HepG2 (cell line): ENCODE measurements at regions not wholly inside any gene's neighbourhood (a gene's known extent, or its start where the extent isn't known, plus 50 kb on each side); places are given as distances from the start of the nearest gene placed in this dataset.

Experiments used
- ATAC-seq: fragments of 200-7000 bp; cut with Tn5 transposase; 3 replicates; pipeline ENCODE4 v1.9.1; 2020; ENCODE audit warnings: mild to moderate bottlenecking, moderate library complexity
- BruUV-seq: library from RNA; stranded (reverse); fragments of 400-500 nt; replicated peaks from 2 replicates; lab custom pipeline; 2021; lab: Mats Ljungman, UMichigan
- CTCF ChIA-PET: fragments of 300-600 bp; formaldehyde crosslinking; extraction: SDS; loops from one replicate; lab custom pipeline; 2021; ENCODE audit warnings: low total read pairs, inconsistent platforms, low intra/inter-chr PET ratio; lab: Yijun Ruan, JAX
- POLR2A ChIA-PET: fragments of 350-600 bp; sonication (Branson Sonifier 250); formaldehyde crosslinking; loops from one replicate; lab custom pipeline; 2020; ENCODE audit warnings: antibody characterized with exemption, inconsistent platforms; lab: Yijun Ruan, JAX
- DNase-seq: peaks from one replicate; pipeline ENCODE4 v3.0.0-alpha.2; 2015; ENCODE audit warnings: low spot score
- FAIRE-seq: peaks from 3 replicates; lab custom pipeline; 2011; peaks lifted over from hg19 to GRCh38; lab: Jason Lieb, UNC
- H2AFZ ChIP-seq: one replicate; pipeline ENCODE4 v1.6.1; 2011; ENCODE audit warnings: low read length, inconsistent platforms
- H3K27ac ChIP-seq: fragments of 300-600 bp; 3 replicates; pipeline ENCODE4 v1.8.0; 2011; ENCODE audit warnings: mixed run types, mild to moderate bottlenecking, mixed read lengths, low read length, inconsistent platforms; ENCODE audit not compliant: insufficient read depth; ENCODE audit errors: extremely low read length
- H3K27me3 ChIP-seq, 2 experiments: fragments of 200-600 bp in 1 of 2; 2 replicates in 1 of 2; 3 replicates in 1 of 2; pipeline versions ENCODE4 v1.6.0 to v1.8.0; 2011; ENCODE audit warnings: low read length in 2 of 2, mild to moderate bottlenecking in 2 of 2, moderate library complexity in 2 of 2, inconsistent platforms in 1 of 2; ENCODE audit not compliant: insufficient read depth in 2 of 2, control insufficient read depth in 1 of 2
- H3K36me3 ChIP-seq, 2 experiments: fragments of 200-600 bp in 1 of 2; replicated peaks in 1 of 2; 2 replicates in 1 of 2; 3 replicates in 1 of 2; pipeline versions ENCODE4 v1.5.1 to v1.8.0; 2011; ENCODE audit warnings: low read length in 2 of 2, inconsistent platforms in 1 of 2; ENCODE audit not compliant: insufficient read depth in 2 of 2, control insufficient read depth in 1 of 2
- H3K4me1 ChIP-seq: 2 replicates; pipeline ENCODE4 v1.5.1; 2012; ENCODE audit warnings: low read length, inconsistent platforms; ENCODE audit not compliant: insufficient read depth
- H3K4me2 ChIP-seq: 2 replicates; pipeline ENCODE4 v1.6.0; 2011; ENCODE audit warnings: low read depth, low read length, inconsistent platforms
- H3K4me3 ChIP-seq, 3 experiments: fragments of 200-600 bp in 1 of 3; sonication (generic), shearing (Covaris generic) in 1 of 3; replicated peaks in 1 of 3; 2 replicates each; pipeline ENCODE4 v1.5.1; 2011 to 2016; ENCODE audit warnings: low read length in 3 of 3, inconsistent platforms in 2 of 3, low read depth in 2 of 3, mild to moderate bottlenecking in 2 of 3, control low read depth in 1 of 3, mixed read lengths in 1 of 3; ENCODE audit not compliant: insufficient read depth in 1 of 3
- H3K79me2 ChIP-seq: one replicate; pipeline ENCODE4 v1.6.1; 2011; ENCODE audit warnings: low read length, inconsistent platforms; ENCODE audit not compliant: insufficient read depth
- H3K9ac ChIP-seq: 2 replicates; pipeline ENCODE4 v1.6.0; 2011; ENCODE audit warnings: mild to moderate bottlenecking, low read depth, low read length, inconsistent platforms; ENCODE audit not compliant: insufficient read depth
- H3K9me3 ChIP-seq: 2 replicates; pipeline ENCODE4 v1.5.1; 2012; ENCODE audit warnings: mild to moderate bottlenecking, low read length
- H4K20me1 ChIP-seq: 2 replicates; pipeline ENCODE4 v1.6.0; 2011; ENCODE audit warnings: inconsistent platforms, mild to moderate bottlenecking, low read length, moderate library complexity; ENCODE audit not compliant: insufficient read depth
- DNMT3B ChIP-seq: conservative IDR thresholded peaks from 2 replicates; pipeline ENCODE4 v1.6.1; 2016; ENCODE audit warnings: missing biosample characterization, control low read depth
- GABPA ChIP-seq, 2 experiments: IDR thresholded peaks; 2 replicates each; pipeline ENCODE4 v1.6.1; 2011 to 2016; ENCODE audit warnings: low read depth in 2 of 2, low read length in 1 of 2, missing biosample characterization in 1 of 2, missing genetic modification characterization in 1 of 2
- KAT8 ChIP-seq: IDR thresholded peaks from 2 replicates; pipeline ENCODE4 v1.6.1; 2016; ENCODE audit warnings: missing genetic modification reagents, missing compliant biosample characterization
- PRPF4 ChIP-seq: fragments of 200-400 bp; formaldehyde crosslinking; IDR thresholded peaks from 2 replicates; pipeline ENCODE4 v1.6.1; 2016; ENCODE audit warnings: low read length, low read depth; ENCODE audit not compliant: poor library complexity, severe bottlenecking
- RAD51 ChIP-seq: fragments of 450-650 bp; IDR thresholded peaks from 2 replicates; pipeline ENCODE4 v1.6.1; 2016; ENCODE audit warnings: borderline replicate concordance
- SNRNP70 ChIP-seq: fragments of 200-400 bp; formaldehyde crosslinking; IDR thresholded peaks from 2 replicates; pipeline ENCODE4 v1.6.1; 2017; ENCODE audit warnings: mild to moderate bottlenecking, low read depth, low read length, moderate library complexity
- SOX6 ChIP-seq, 2 experiments: fragments of 450-650 bp in 1 of 2; sonication (generic) in 1 of 2; formaldehyde crosslinking in 1 of 2; IDR thresholded peaks; 2 replicates each; pipeline versions ENCODE4 v1.4.0 to v1.6.1; 2017 to 2020; ENCODE audit warnings: antibody characterized with exemption in 1 of 2, mild to moderate bottlenecking in 1 of 2, missing genetic modification reagents in 1 of 2
- TEAD3 ChIP-seq: optimal IDR thresholded peaks from 2 replicates; pipeline ENCODE3; 2016; ENCODE audit warnings: borderline replicate concordance
- ZNF225 ChIP-seq: sonication (generic); formaldehyde crosslinking; IDR thresholded peaks from 2 replicates; pipeline ENCODE4 v1.4.0; 2020; ENCODE audit warnings: mild to moderate bottlenecking, missing genetic modification reagents
- ZNF251 ChIP-seq: sonication (generic); formaldehyde crosslinking; IDR thresholded peaks from 2 replicates; pipeline ENCODE4 v1.9.0; 2021; ENCODE audit warnings: mild to moderate bottlenecking, missing genetic modification reagents
- ZNF552 ChIP-seq: sonication (generic); formaldehyde crosslinking; IDR thresholded peaks from 2 replicates; pipeline ENCODE4 v1.9.0; 2022; ENCODE audit warnings: missing genetic modification reagents, mild to moderate bottlenecking, borderline replicate concordance
- ZNF737 ChIP-seq: sonication (generic); formaldehyde crosslinking; IDR thresholded peaks from 2 replicates; pipeline ENCODE4 v1.5.0; 2020; ENCODE audit warnings: missing genetic modification reagents, mild to moderate bottlenecking, borderline replicate concordance
- ZNF83 ChIP-seq: sonication (generic); formaldehyde crosslinking; IDR thresholded peaks from 2 replicates; pipeline ENCODE4 v1.4.0; 2020; ENCODE audit warnings: missing genetic modification reagents, mild to moderate bottlenecking, borderline replicate concordance
- WGBS: methylation state at CpG from one replicate; pipeline ENCODE4 v1.1.6; 2017; ENCODE audit warnings: low lambda C conversion rate; 5-methylcytosine and 5-hydroxymethylcytosine counted together
- in situ Hi-C: cut with HindIII; loops from 2 replicates; pipeline ENCODE4 v1.10.0; 2017; ENCODE audit warnings: low pct_unique_long_range_greater_than_20kb; ENCODE audit not compliant: extremely low pct_ligation_motif_present
- intact Hi-C: fragments of 100-400 bp; cut with micrococcal nuclease; formaldehyde crosslinking; loops from one replicate; pipeline ENCODE4 v1.10.0; 2022; ENCODE audit not compliant: unreplicated experiment
- TF ChIP-seq, protein P1 (sequence below): sonication (generic); formaldehyde crosslinking; conservative IDR thresholded peaks from 2 replicates; pipeline ENCODE4 v1.4.0; 2020; ENCODE audit warnings: missing genetic modification reagents
- TF ChIP-seq, protein P2 (sequence below): sonication (generic); formaldehyde crosslinking; IDR thresholded peaks from 2 replicates; pipeline ENCODE4 v1.8.0; 2022; ENCODE audit warnings: mild to moderate bottlenecking, missing genetic modification reagents, moderate library complexity
- TF ChIP-seq, protein P3 (sequence below): sonication (generic); formaldehyde crosslinking; IDR thresholded peaks from 2 replicates; pipeline ENCODE4 v1.4.0; 2020; ENCODE audit warnings: missing genetic modification reagents

DNA sequence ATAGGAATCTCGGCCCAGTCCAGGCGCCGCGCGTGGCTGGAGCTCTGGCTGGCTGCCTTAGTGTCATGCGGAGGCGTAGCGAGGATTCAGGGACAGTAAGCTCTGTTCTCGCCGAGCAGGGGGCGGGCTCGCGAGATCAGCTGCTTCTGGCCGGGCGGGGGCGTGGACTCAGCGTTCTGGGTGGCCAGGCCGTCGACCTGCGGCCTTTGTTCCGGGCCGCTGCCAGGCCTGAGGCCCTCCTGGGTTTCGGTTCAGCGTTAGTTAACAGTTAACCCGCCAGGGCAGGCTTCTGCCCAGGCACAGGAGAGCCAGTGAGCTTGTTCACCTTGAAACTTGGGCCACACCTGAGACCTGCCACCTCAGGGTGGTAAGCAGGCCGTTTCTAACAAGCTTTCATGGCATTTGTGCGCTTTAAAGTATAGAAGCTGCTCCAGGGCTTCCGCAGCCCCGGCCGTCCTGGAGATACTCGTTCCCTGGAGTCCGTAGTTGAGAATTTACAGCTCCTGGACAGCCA, 332.2 kb upstream of the SGCG start (continued):
- TF ChIP-seq, protein P1, sequence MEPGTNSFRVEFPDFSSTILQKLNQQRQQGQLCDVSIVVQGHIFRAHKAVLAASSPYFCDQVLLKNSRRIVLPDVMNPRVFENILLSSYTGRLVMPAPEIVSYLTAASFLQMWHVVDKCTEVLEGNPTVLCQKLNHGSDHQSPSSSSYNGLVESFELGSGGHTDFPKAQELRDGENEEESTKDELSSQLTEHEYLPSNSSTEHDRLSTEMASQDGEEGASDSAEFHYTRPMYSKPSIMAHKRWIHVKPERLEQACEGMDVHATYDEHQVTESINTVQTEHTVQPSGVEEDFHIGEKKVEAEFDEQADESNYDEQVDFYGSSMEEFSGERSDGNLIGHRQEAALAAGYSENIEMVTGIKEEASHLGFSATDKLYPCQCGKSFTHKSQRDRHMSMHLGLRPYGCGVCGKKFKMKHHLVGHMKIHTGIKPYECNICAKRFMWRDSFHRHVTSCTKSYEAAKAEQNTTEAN (CRISPR knock-in tag), result no peak
- TF ChIP-seq ZNF737 (CRISPR knock-in tag), result no peak
- TF ChIP-seq SNRNP70, result no peak

DNA sequence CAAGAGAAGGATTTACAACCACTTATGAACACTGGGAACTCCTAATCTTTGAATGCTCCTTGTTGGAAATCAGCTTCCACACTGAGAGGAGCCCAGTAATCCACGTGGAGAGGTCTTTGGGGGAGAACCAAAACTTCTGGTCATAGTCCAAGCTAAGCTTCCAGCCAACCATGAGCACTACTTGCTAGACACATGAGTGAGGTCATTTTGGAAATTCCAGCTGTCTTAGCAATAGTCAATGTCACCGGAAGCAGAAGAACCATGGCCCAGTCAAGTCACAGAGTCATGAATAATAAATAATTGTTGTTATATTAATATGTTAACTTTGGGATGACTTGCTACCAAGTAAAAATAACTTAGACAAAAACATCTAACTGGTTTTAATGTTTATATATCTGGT, 324.9 kb upstream of the SGCG start:
- H3K4me2 ChIP-seq, result no peak overlapping the region
- no peaks in the 10 kb centered on the region for H3K27me3 ChIP-seq
- no peaks in the 10 kb centered on the region for H3K79me2 ChIP-seq
- ChIA-PET POLR2A (no interaction called here), CTCF (no interaction called here)
- no peak for ATAC-seq
- no TSS peak for BruUV-seq
- no peak overlapping the region for H3K4me3 ChIP-seq
- H3K9ac ChIP-seq, result no peak overlapping the region
- FAIRE-seq, result no peak
- no peaks in the 10 kb centered on the region for H3K4me1 ChIP-seq
- DNase-seq, result no peak
- 22% methylated on average over 2 of the region's 2 CpGs for WGBS
- H2AFZ ChIP-seq, result no peak overlapping the region
- no peaks in the 10 kb centered on the region for H4K20me1 ChIP-seq
- intact Hi-C loops, result no loop called here
- in situ Hi-C loops, result no loop called here
- no peaks in the 10 kb centered on the region for H3K36me3 ChIP-seq
- no peak overlapping the region for H3K27ac ChIP-seq
- H3K9me3 ChIP-seq, result no peaks in the 10 kb centered on the region
- no peak for TF ChIP-seq ZNF83 (CRISPR knock-in tag)
- TF ChIP-seq ZNF552, result no peak
- no peak for TF ChIP-seq PRPF4
- no peak for TF ChIP-seq ZNF225 (CRISPR knock-in tag)
- TF ChIP-seq RAD51, result no peak
- TF ChIP-seq, protein P2, sequence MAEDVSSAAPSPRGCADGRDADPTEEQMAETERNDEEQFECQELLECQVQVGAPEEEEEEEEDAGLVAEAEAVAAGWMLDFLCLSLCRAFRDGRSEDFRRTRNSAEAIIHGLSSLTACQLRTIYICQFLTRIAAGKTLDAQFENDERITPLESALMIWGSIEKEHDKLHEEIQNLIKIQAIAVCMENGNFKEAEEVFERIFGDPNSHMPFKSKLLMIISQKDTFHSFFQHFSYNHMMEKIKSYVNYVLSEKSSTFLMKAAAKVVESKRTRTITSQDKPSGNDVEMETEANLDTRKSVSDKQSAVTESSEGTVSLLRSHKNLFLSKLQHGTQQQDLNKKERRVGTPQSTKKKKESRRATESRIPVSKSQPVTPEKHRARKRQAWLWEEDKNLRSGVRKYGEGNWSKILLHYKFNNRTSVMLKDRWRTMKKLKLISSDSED (CRISPR knock-in tag), result no peak
- no peak for TF ChIP-seq SOX6 (IDR thresholded peaks at IDR 0.05)
- no peak for TF ChIP-seq SOX6 (CRISPR knock-in tag; IDR thresholded peaks at IDR 0.05)
- TF ChIP-seq KAT8 (CRISPR knock-in tag), result no peak
- TF ChIP-seq DNMT3B (CRISPR knock-in tag), result no peak
- no peak for TF ChIP-seq GABPA (IDR thresholded peaks at IDR 0.05; ENCODE audit: low read depth, low read length)
- no peak for TF ChIP-seq GABPA (CRISPR knock-in tag; IDR thresholded peaks at IDR 0.05; ENCODE audit: low read depth)
- no peak for TF ChIP-seq TEAD3 (CRISPR knock-in tag)
- TF ChIP-seq ZNF251 (CRISPR knock-in tag), result no peak
- TF ChIP-seq, protein P3, sequence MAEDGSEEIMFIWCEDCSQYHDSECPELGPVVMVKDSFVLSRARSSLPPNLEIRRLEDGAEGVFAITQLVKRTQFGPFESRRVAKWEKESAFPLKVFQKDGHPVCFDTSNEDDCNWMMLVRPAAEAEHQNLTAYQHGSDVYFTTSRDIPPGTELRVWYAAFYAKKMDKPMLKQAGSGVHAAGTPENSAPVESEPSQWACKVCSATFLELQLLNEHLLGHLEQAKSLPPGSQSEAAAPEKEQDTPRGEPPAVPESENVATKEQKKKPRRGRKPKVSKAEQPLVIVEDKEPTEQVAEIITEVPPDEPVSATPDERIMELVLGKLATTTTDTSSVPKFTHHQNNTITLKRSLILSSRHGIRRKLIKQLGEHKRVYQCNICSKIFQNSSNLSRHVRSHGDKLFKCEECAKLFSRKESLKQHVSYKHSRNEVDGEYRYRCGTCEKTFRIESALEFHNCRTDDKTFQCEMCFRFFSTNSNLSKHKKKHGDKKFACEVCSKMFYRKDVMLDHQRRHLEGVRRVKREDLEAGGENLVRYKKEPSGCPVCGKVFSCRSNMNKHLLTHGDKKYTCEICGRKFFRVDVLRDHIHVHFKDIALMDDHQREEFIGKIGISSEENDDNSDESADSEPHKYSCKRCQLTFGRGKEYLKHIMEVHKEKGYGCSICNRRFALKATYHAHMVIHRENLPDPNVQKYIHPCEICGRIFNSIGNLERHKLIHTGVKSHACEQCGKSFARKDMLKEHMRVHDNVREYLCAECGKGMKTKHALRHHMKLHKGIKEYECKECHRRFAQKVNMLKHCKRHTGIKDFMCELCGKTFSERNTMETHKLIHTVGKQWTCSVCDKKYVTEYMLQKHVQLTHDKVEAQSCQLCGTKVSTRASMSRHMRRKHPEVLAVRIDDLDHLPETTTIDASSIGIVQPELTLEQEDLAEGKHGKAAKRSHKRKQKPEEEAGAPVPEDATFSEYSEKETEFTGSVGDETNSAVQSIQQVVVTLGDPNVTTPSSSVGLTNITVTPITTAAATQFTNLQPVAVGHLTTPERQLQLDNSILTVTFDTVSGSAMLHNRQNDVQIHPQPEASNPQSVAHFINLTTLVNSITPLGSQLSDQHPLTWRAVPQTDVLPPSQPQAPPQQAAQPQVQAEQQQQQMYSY (CRISPR knock-in tag), result no peak
